ENCODE measurements at regions not wholly inside any gene's neighbourhood (a gene's known extent, or its start where the extent isn't known, plus 50 kb on each side); places are given as distances from the start of the nearest gene placed in this dataset.

GRCh38 chr20:56826306-56826704 is 197.2 kb downstream of the TFAP2C start:
- peaks cover 19% of the 10 kb centered on the region for H3K27me3 ChIP-seq
- H2AFZ ChIP-seq, result no peak overlapping the region
- H4K20me1 ChIP-seq (ENCODE audit: insufficient read depth, poor library complexity, severe bottlenecking), result no peaks in the 10 kb centered on the region
- peak overlapping the region; percentile 63 for H3K4me2 ChIP-seq
- WGBS (ENCODE audit: low lambda C conversion rate, missing lambda C conversion rate), result 53% methylated on average over 4 of the region's 4 CpGs
- no peaks in the 10 kb centered on the region for H3K9me2 ChIP-seq (replicated peaks; ENCODE audit: insufficient read depth)
- no peaks in the 10 kb centered on the region for H3K9me3 ChIP-seq (ENCODE audit: low read depth)
- TF ChIP-seq CTCF (IDR thresholded peaks at IDR 0.05; ENCODE audit: poor library complexity) (no peak), EZH2 (IDR thresholded peaks at IDR 0.05; ENCODE audit: borderline replicate concordance) (no peak), EZH2phosphoT487 (IDR thresholded peaks at IDR 0.05; ENCODE audit: low read depth, severe bottlenecking, unreplicated experiment) (no peak)
- no peaks in the 10 kb centered on the region for H3K79me2 ChIP-seq
- DNase-seq (ENCODE audit: low spot score), result no peak
- peak overlapping the region; percentile 72 for H3K27ac ChIP-seq
- no peaks in the 10 kb centered on the region for H3K36me3 ChIP-seq (replicated peaks; ENCODE audit: insufficient read depth, low read depth)
- H3K4me1 ChIP-seq (ENCODE audit: insufficient read depth), result peaks cover 20% of the 10 kb centered on the region
- no peak overlapping the region for H3K4me3 ChIP-seq

GRCh38 chr20:56826705-56827665 is 197.9 kb downstream of the TFAP2C start:
- H3K27me3 ChIP-seq, result peaks cover 20% of the 10 kb centered on the region
- no peaks in the 10 kb centered on the region for H4K20me1 ChIP-seq (ENCODE audit: insufficient read depth, poor library complexity, severe bottlenecking)
- H3K79me2 ChIP-seq, result no peaks in the 10 kb centered on the region
- H3K4me1 ChIP-seq (ENCODE audit: insufficient read depth), result peaks cover 20% of the 10 kb centered on the region
- no peaks in the 10 kb centered on the region for H3K9me3 ChIP-seq (ENCODE audit: low read depth)
- no peaks in the 10 kb centered on the region for H3K9me2 ChIP-seq (replicated peaks; ENCODE audit: insufficient read depth)
- WGBS (ENCODE audit: low lambda C conversion rate, missing lambda C conversion rate), result 40% methylated on average over 20 of the region's 22 CpGs
- H2AFZ ChIP-seq, result no peak overlapping the region
- H3K4me3 ChIP-seq, result no peak overlapping the region
- TF ChIP-seq EZH2 (IDR thresholded peaks at IDR 0.05; ENCODE audit: borderline replicate concordance) (no peak), EZH2phosphoT487 (IDR thresholded peaks at IDR 0.05; ENCODE audit: low read depth, severe bottlenecking, unreplicated experiment) (no peak), CTCF (IDR thresholded peaks at IDR 0.05; ENCODE audit: poor library complexity) (no peak)
- H3K27ac ChIP-seq, result peak overlapping the region; percentile 72
- peak; percentile 52 for DNase-seq (ENCODE audit: low spot score)
- no peaks in the 10 kb centered on the region for H3K36me3 ChIP-seq (replicated peaks; ENCODE audit: insufficient read depth, low read depth)
- H3K4me2 ChIP-seq, result peak overlapping the region; percentile 63

GRCh38 chr20:56827763-56828162 is 198.7 kb downstream of the TFAP2C start:
- H3K36me3 ChIP-seq (replicated peaks; ENCODE audit: insufficient read depth, low read depth), result no peaks in the 10 kb centered on the region
- H3K4me2 ChIP-seq, result peak overlapping the region; percentile 63
- no peak overlapping the region for H3K4me3 ChIP-seq
- no peak for DNase-seq (ENCODE audit: low spot score)
- TF ChIP-seq CTCF (IDR thresholded peaks at IDR 0.05; ENCODE audit: poor library complexity) (no peak), EZH2phosphoT487 (IDR thresholded peaks at IDR 0.05; ENCODE audit: low read depth, severe bottlenecking, unreplicated experiment) (no peak), EZH2 (IDR thresholded peaks at IDR 0.05; ENCODE audit: borderline replicate concordance) (no peak)
- no peaks in the 10 kb centered on the region for H4K20me1 ChIP-seq (ENCODE audit: insufficient read depth, poor library complexity, severe bottlenecking)
- H3K4me1 ChIP-seq (ENCODE audit: insufficient read depth), result peaks cover 20% of the 10 kb centered on the region
- peaks cover 20% of the 10 kb centered on the region for H3K27me3 ChIP-seq
- no peaks in the 10 kb centered on the region for H3K79me2 ChIP-seq
- no peak overlapping the region for H2AFZ ChIP-seq
- no peaks in the 10 kb centered on the region for H3K9me3 ChIP-seq (ENCODE audit: low read depth)
- H3K27ac ChIP-seq, result peak overlapping the region; percentile 72
- WGBS (ENCODE audit: low lambda C conversion rate, missing lambda C conversion rate), result 60% methylated on average over 14 of the region's 14 CpGs
- H3K9me2 ChIP-seq (replicated peaks; ENCODE audit: insufficient read depth), result no peaks in the 10 kb centered on the region
